IPS-NIHi11 (cell line): ENCODE measurements at regions not wholly inside any gene's neighbourhood (a gene's known extent, or its start where the extent isn't known, plus 50 kb on each side); places are given as distances from the start of the nearest gene placed in this dataset.
A peak's percentile ranks its signal among the peaks of the same experiment; 100 is the strongest.
"Not testable (repeated sequence)": the region's sequence is repeated elsewhere in the genome, so short reads cannot be mapped to it uniquely, and the experiment has no call there.

Source experiments
- DNase-seq: peaks from one replicate; pipeline ENCODE4 v3.0.0; 2012; ENCODE audit warnings: mixed read lengths, low spot score

- DNase-seq = no peak
Measured at GRCh38 chr2:47295131-47295980, 73.8 kb upstream of the EPCAM start.

DNA sequence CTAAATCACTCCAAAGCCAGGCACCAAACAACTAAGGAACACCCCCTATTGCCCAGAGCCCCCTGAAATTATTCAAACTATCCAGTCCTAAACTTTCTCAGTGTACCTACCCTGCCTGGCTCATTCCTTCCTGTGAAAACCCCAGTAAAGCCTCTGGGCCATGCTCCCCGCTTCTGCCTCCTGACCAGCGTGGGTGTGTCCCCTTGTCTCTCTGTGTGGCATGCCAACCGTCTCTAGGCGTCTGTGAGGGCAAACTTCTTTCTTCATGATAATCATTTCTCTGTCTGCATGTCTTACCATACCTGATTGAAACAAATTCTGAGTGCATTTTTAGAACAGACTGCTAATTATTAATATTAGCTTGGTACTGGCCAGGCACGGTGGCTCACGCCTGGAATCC, 75.1 kb upstream of the EPCAM start:
- DNase-seq = no peak

GRCh38 chr2:47288864-47289263, 80.2 kb upstream of the EPCAM start:
- no peak for DNase-seq

DNA sequence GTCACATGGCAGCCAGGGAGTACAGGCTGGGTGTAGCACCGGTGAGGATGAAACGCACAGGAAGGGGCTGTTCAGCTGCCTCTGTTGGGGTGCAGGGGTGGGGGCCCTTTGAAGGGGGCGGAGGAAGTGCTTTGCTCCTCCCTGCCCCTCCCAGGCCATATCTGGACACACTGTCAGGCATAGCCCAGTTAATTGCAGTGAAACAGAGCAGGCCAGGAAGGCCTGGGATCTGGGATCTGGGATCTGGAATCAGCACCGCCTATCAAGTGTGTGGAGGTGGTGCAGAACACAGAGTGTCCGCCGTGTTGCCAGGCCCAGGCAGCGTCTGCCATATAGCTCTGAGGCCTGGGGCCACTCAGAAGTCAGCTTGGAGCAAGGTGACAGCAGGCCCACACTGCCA, 85.5 kb upstream of the EPCAM start:
- DNase-seq = no peak

DNA sequence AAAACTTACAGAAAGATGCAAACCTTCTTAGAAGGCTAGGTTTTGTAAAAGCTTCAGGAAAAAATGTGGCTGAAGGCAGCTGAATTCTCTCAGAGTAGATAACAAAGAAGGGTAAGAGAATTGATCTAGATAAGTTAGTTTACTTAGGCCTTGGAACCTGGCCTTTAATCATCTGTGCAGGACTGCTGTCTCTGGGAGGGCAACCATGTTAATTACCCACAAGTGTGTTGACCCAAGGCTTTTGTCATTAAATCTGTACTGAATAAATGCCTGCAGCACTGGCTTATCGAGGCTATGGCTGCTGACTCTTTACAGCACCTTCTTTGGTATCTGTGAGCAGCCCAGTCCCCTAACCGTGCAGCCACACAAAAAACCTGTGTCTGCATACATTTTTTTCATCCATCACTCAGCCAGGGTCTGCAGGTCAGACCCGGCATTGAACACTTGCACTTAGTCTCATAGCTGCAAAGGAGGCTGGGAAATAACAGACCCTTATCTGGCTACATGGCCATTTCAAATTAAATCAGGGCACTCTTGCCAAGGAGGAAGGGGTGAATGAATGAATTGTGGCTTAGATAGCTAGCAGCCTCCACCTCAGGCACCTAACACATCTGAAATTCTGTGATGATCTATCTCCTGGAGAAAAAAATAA, 86.4 kb upstream of the EPCAM start:
- no peak for DNase-seq

GRCh38 chr2:47279525-47279924, 89.6 kb upstream of the EPCAM start:
- DNase-seq = not testable (repeated sequence)

DNA sequence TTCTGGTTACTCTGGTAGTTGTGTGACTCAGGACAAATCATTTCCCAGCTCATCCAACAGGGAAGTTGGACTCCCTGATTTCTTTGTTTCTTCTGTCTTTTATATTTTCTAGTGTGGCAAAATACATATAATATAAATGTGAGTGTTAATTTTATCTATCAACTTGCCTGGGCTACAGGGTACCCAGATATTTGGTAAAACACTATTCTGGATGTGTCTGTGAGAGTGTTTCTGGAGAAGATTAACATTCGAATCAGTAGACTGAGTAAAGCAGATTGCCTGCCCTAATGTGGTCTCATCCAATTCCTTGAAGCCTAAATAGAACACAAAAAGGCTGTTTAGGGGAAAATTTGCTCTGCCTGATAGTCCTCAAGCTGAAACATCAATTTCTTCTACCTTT, 91.1 kb upstream of the EPCAM start:
- no peak for DNase-seq

DNA sequence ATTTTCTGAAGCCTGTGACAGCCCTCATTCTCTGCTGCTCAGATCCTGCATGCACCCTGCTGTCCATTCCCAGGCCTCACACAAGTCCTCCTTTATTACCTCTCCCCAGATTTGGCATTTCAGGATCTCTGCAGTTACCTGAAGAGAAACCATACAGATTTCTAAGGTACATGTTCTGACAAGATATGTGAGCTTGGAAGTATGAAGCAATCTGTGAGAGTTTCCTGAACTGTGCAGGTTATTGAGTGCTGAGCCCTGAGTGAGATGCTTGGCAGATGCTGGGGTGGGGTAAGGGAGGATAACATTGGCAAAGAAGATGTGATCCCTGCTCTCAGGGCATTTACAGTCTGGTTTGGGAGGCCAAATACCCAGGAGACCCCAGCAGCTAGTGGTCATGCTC, 91.9 kb upstream of the EPCAM start:
- no peak for DNase-seq

DNA sequence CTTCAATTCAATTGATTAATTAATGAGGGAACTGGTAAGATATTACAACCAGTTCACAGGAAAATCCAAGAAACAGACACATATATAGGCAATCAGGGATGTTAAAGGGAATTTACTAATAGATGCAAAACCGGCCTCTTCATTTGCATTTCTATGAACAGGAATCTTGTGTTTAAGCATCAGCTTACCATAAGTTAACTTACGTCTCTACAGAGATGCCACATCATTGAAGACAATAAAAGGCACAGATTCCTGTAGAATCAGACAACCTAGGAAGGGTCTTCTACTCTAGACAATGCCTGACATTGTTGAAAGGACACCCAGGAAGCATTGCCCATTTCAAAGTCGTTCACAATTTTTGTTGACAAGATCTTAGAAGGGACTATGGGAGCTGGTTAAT, 93.0 kb upstream of the EPCAM start:
- DNase-seq = no peak

DNA sequence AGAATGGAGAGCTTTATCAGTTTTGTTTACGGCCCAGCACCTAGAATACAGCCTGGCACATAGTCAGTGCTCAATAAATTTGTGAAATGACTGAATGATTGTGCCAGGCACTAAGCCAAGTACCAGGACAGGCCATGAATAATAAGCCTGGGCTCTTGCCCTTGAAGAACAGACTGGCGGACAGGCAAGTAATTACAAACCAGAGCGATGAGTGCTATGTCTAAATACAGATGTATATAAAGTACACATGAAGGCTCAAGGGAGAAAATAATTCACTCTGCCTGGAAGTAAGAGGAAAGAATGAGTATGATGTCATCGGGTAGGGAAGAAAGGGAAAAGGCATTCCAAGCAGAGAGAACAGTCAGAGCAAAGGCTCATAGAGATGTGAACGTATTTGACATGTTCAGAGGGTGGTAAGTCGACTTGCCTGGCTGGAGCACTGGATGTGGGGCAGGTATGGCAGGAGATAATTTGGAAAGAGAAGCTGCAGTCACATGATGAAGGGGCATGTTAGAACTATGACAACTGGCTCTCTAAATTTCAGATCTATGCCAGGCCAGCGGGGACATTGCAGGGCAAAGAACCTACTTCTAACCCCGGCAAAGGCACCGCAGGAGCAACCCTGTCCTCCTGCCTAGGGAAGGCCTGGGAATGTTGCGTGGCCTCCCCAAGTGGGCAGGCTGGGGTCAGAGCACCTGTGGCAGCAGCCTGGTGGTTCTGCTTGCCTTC, 94.9 kb upstream of the EPCAM start:
- DNase-seq = no peak

DNA sequence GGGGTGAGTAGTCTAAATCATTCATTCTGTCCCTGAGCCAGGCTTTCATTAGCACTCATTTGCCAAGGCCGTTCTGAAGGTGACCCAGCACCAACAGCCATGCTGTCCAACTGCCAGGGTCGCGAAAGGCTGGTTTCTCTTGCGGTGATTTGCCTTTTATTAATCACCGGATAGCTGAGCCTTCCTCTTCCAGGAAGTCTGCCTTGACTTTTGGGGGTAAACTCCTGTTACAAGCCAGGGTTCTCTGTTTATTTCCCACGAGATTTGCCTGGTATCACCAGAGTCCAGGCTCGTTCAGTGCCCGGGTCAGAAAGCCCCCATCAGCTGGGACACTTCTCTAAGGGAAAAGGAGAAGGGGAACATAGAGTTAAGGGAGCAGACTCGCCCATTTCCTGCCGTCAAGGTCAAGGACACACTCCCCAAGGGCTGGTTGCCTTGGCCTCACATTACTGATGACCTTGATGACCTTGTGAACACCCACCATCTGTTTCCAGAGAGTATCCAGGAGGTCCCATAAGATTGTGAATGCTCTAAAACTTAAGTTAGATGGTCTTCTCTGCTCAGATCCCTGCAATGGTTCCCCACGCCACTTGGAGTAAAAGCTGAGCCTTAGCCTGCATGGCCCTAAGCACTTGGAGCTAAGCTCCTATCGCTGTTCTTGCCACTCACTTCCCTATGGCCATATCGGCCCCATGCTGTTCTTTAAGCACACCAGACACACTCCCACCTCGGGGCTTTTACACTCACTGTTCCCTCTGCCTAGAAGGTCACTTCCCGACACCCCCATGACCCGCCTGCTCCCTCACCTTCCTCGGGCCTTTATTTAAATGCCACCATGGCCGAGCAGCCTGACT, 96.0 kb upstream of the EPCAM start:
- DNase-seq = no peak

GRCh38 chr2:47272031-47272864, 95.9 kb upstream of the CALM2 start:
- DNase-seq = peak; percentile 97

GRCh38 chr2:47271054-47272000, 95.0 kb upstream of the CALM2 start:
- no peak for DNase-seq

DNA sequence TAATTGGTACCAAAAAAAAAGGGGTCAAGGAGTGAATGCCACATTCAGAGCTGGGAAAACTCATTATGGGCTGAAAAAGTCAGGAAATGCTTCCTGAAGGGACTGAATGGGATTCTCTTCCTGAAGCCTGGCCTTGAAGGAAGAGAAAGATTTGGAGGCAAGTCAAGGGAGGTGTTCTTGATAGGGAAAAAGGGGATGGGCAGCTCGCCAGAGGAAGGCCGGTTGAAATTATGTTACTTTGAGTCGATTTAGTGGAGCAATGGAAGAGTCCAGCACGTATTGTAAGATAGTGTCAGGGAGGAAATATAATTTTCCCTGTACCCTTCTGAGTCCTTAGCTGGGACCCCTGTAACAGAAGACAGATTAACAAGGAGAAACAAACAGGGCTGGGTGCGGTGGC, 94.1 kb upstream of the CALM2 start:
- DNase-seq = no peak

DNA sequence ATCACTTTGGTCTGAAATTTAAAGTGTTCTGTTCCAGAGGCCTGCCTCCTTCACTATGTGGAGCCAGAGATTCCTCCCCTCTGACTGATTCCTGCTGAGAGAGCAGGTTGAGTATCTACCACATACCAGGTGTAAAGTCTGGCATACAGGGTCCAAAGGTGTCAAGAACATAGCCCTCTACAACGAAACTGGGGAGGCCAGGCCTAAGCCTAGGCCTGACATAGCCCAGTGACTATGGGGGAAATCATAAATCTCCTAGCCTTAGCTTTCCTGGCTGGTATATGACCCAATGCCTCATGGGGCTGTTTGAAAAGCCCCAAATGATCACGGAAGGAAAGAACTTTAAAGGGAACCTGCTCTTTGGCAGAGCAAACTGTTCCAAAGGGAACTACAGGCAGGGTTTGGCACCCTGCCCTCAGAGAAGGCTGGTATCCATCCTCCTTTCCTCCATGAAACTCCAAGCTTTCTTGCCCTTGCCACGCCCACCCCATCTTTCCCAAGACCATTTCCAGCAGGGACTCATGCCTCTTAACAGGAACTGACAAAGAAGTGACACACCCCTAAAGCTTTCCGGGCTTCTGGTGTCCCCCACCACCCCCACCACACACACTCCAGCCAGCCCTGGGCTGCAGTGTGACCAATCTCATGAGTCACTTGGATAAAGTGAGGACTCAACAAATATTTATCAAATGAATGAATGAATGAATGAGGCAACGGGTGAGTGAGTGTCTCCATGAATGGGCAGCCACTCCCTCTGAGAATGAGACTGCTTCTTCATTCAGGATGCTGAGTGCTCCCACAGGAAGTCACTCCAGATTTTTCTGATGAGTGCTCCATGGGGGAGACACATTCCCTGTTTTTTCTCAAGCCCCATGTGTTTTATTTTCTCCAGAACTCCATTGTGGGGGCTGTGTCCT, 93.3 kb upstream of the CALM2 start:
- no peak for DNase-seq

DNA sequence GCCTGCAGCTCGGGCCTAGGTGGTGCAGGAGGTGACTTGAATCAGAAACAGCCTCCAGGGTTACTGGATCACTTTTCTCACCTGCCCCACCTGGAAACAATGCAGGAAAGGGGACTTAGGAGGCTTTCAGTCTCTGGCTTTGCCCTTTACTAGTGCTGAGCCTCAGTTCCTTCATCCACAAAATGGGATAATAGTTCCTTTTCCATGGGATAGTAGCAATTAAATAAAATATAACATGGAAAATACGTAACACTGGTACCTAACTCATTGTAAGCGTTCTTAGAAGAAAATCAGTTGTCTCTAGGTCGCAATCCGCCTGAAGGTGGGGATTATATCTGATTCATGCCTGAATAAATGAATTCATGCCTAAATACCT, 91.4 kb upstream of the CALM2 start:
- DNase-seq = no peak

DNA sequence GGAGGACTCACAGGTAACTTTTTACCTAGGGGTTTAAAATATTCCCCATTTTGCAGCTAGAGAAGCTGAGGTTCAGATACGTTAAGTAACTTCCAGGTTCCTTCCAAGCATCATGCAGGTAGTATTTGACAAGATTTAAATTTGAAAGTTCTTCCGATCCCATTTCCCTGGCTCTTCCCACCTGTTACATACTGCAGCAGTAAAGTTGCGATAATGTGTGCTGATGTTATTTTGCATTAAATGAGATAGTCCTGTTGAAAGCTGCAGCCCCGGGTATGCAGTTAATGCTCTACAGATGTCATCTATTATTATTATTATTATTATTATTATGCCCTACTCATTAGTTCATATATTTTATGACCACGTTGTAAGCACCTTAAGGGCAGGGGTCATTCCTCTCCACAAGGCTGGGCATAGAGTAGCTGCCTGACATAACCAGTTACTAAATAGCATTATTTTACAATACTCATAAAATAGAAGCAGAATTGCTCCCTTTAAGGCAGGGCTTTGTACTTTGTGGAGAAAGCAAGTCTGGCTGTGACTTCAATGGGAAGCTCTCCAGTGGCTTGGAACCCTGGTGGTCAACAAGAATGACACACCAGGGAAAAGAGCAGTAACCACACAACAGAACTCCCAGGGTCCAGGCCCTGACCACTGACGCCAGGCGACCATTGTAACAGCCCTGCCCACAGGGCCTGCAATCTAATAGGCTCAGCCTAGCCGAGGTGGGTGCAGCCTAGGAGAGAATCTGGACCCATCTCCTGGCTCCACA, 90.8 kb upstream of the CALM2 start:
- no peak for DNase-seq

DNA sequence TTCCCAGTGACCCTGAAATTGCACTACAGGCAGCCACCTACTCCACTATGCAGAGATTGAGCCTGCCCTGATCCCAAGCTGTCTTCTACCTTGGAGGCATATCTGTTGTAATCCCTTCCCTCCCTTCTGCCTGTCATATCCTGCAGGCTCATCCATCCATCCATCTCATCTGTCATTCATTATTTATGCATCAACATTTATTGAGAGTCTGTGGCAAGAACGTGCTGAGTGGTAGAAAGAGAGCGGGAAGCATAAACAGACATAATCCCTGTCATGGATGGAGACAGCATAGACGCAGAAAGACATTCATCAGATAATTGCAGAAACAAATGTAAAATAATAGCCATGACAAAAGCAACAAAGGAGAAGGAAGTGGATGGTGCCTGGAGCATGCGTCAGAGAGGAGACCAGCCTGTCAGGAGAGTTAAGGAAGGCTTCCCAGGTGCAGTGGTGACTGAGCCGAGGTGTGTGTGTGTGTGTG, 89.5 kb upstream of the CALM2 start:
- no peak for DNase-seq
